ENCODE measurements at regions not wholly inside any gene's neighbourhood (a gene's known extent, or its start where the extent isn't known, plus 50 kb on each side); places are given as distances from the start of the nearest gene placed in this dataset.

GRCh38 chr1:239884796-239885195 is 206.9 kb upstream of the FMN2 start:
- Histone ChIP-seq H3K27ac (ENCODE audit: low read depth, low read length, poor library complexity, severe bottlenecking) (no peak overlapping the region), H3K36me3 (ENCODE audit: insufficient read depth, low read length, poor library complexity, severe bottlenecking) (no peaks in the 10 kb centered on the region), H3K27me3 (replicated peaks; ENCODE audit: insufficient read depth, low read depth, low read length, poor library complexity) (peaks cover 5% of the 10 kb centered on the region), H3K4me1 (ENCODE audit: insufficient read depth, low read length, poor library complexity, severe bottlenecking) (no peaks in the 10 kb centered on the region), H3K4me3 (ENCODE audit: low read depth, low read length, poor library complexity, severe bottlenecking) (no peak overlapping the region), H3K9me3 (ENCODE audit: low read depth, low read length, poor library complexity, severe bottlenecking) (no peaks in the 10 kb centered on the region)
- CTCF ChIA-PET, result no interaction called here
- intact Hi-C loops (cut with micrococcal nuclease; ENCODE audit: unreplicated experiment), result no loop called here
- no peak for DNase-seq (ENCODE audit: low spot score)
- TF ChIP-seq EZH2 (IDR thresholded peaks at IDR 0.05; ENCODE audit: borderline replicate concordance, low read depth, low read length, poor library complexity, severe bottlenecking) (no peak), CTCF (conservative IDR thresholded peaks at IDR 0.05; ENCODE audit: low read depth, low read length) (no peak)
- POLR2A ChIA-PET (ENCODE audit: low non-redundant PET), result no interaction called here
- no TSS peak for BruUV-seq (replicated peaks)

GRCh38 chr1:239886266-239886665 is 205.4 kb upstream of the FMN2 start:
- H3K27me3 ChIP-seq (replicated peaks; ENCODE audit: insufficient read depth, low read depth, low read length, poor library complexity), result peaks cover 5% of the 10 kb centered on the region
- no peak overlapping the region for H3K27ac ChIP-seq (ENCODE audit: low read depth, low read length, poor library complexity, severe bottlenecking)
- H3K4me1 ChIP-seq (ENCODE audit: insufficient read depth, low read length, poor library complexity, severe bottlenecking), result no peaks in the 10 kb centered on the region
- DNase-seq (ENCODE audit: low spot score), result no peak
- BruUV-seq (replicated peaks), result no TSS peak
- TF ChIP-seq CTCF (conservative IDR thresholded peaks at IDR 0.05; ENCODE audit: low read depth, low read length) (no peak), EZH2 (IDR thresholded peaks at IDR 0.05; ENCODE audit: borderline replicate concordance, low read depth, low read length, poor library complexity, severe bottlenecking) (no peak)
- no peak overlapping the region for H3K4me3 ChIP-seq (ENCODE audit: low read depth, low read length, poor library complexity, severe bottlenecking)
- no peaks in the 10 kb centered on the region for H3K9me3 ChIP-seq (ENCODE audit: low read depth, low read length, poor library complexity, severe bottlenecking)
- ChIA-PET POLR2A (ENCODE audit: low non-redundant PET) (no interaction called here), CTCF (no interaction called here)
- intact Hi-C loops (cut with micrococcal nuclease; ENCODE audit: unreplicated experiment), result no loop called here
- H3K36me3 ChIP-seq (ENCODE audit: insufficient read depth, low read length, poor library complexity, severe bottlenecking), result no peaks in the 10 kb centered on the region

- CTCF ChIA-PET, result no interaction called here
- POLR2A ChIA-PET (ENCODE audit: low non-redundant PET), result no interaction called here
- intact Hi-C loops (cut with micrococcal nuclease; ENCODE audit: unreplicated experiment), result no loop called here
Measured at GRCh38 chr1:239888639-239889038, 203.0 kb upstream of the FMN2 start.

More at GRCh38 chr1:239888639-239889038, 203.0 kb upstream of the FMN2 start:
- H3K4me1 ChIP-seq (ENCODE audit: insufficient read depth, low read length, poor library complexity, severe bottlenecking), result no peaks in the 10 kb centered on the region
- no peak overlapping the region for H3K4me3 ChIP-seq (ENCODE audit: low read depth, low read length, poor library complexity, severe bottlenecking)
- no peaks in the 10 kb centered on the region for H3K36me3 ChIP-seq (ENCODE audit: insufficient read depth, low read length, poor library complexity, severe bottlenecking)
- no peak for TF ChIP-seq CTCF (conservative IDR thresholded peaks at IDR 0.05; ENCODE audit: low read depth, low read length)
- H3K27me3 ChIP-seq (replicated peaks; ENCODE audit: insufficient read depth, low read depth, low read length, poor library complexity), result peaks cover 5% of the 10 kb centered on the region
- DNase-seq (ENCODE audit: low spot score), result no peak
- no peaks in the 10 kb centered on the region for H3K9me3 ChIP-seq (ENCODE audit: low read depth, low read length, poor library complexity, severe bottlenecking)
- H3K27ac ChIP-seq (ENCODE audit: low read depth, low read length, poor library complexity, severe bottlenecking), result no peak overlapping the region
- BruUV-seq (replicated peaks), result no TSS peak
